Coronary artery (tissue), 2 donors: ENCODE measurements at regions not wholly inside any gene's neighbourhood (a gene's known extent, or its start where the extent isn't known, plus 50 kb on each side); places are given as distances from the start of the nearest gene placed in this dataset.
"Not testable (repeated sequence)": the region's sequence is repeated elsewhere in the genome, so short reads cannot be mapped to it uniquely, and the experiment has no call there.

Experiments
- DNase-seq: peaks from one replicate; pipeline ENCODE4 v3.0.0-alpha.2; 2017; ENCODE audit warnings: low spot score
- H3K27ac ChIP-seq, 2 donors: fragments of 200-600 bp; sonication (generic); one replicate each; pipeline ENCODE4 v1.5.1; 2016 to 2019
- H3K4me3 ChIP-seq: fragments of 200-600 bp; sonication (generic); 2 replicates; pipeline ENCODE4 v1.5.1; 2016; ENCODE audit warnings: mild to moderate bottlenecking, moderate library complexity
- CTCF ChIP-seq: fragments of 200-600 bp; sonication (generic); IDR thresholded peaks from one replicate; pipeline ENCODE4 v1.5.1; 2019; ENCODE audit warnings: antibody characterized with exemption

GRCh38 chr6:66533921-66534404 is 826.9 kb upstream of the EYS start:
- no peak for DNase-seq
- no peak for TF ChIP-seq CTCF
- Histone ChIP-seq H3K4me3 (no peak overlapping the region), H3K27ac (no peak overlapping the region)

GRCh38 chr6:66526061-66526460 is 819.0 kb upstream of the EYS start:
- no peak for TF ChIP-seq CTCF
- Histone ChIP-seq H3K27ac (no peak overlapping the region), H3K4me3 (no peak overlapping the region)
- no peak for DNase-seq

DNA sequence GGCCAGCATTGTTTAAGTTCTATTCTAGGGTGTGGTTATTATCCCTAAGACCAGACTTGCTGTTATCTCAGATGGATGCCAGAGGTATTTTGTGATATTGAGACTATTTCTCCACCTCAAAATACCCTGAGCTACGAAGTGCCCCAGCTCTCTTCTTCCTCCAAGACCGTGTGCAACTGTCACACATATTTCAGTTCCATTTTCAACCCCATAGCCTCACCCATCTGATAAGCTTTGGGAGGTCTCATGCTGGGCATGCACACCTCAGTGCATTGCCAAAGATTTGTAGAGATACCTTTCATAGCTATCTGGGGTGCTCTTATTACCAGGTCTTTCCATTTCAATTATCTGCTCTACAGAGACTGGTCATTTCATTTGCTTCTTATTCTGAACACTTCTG is 815.8 kb upstream of the EYS start:
- no peak for TF ChIP-seq CTCF
- H3K27ac ChIP-seq, result no peak overlapping the region
- H3K4me3 ChIP-seq, result no peak overlapping the region
- no peak for DNase-seq

- H3K4me3 ChIP-seq, result no peak overlapping the region
- DNase-seq, result no peak
- no peak overlapping the region for H3K27ac ChIP-seq
- TF ChIP-seq CTCF, result no peak
These were observed 809.4 kb upstream of the EYS start for GRCh38 chr6:66516377-66516776.

DNA sequence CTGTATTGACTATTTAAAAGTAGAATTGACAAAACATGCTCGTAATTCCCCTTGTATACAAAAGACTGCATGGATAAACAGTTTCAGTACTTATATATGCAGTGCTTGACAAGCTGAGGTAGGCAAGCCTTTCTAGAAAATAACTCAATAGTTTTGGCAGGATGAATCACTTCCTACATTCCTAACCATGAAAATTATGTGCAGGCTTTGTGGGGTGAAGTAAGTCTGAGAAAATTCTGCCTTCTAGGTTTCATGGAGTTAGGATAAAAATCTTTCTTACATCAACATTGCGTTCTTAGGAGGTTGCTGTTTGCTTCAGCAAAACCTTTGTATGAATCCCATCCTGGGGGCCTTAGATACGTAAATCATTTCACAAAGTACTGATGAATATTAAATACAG is 801.4 kb upstream of the EYS start:
- no peak overlapping the region for H3K4me3 ChIP-seq

GRCh38 chr6:66499851-66500250 is 792.8 kb upstream of the EYS start:
- DNase-seq, result no peak
- no peak overlapping the region for H3K27ac ChIP-seq
- no peak overlapping the region for H3K4me3 ChIP-seq
- TF ChIP-seq CTCF, result no peak

More for the DNA sequence above, 801.4 kb upstream of the EYS start:
- TF ChIP-seq CTCF, result no peak
- DNase-seq, result no peak
- no peak overlapping the region for H3K27ac ChIP-seq

DNA sequence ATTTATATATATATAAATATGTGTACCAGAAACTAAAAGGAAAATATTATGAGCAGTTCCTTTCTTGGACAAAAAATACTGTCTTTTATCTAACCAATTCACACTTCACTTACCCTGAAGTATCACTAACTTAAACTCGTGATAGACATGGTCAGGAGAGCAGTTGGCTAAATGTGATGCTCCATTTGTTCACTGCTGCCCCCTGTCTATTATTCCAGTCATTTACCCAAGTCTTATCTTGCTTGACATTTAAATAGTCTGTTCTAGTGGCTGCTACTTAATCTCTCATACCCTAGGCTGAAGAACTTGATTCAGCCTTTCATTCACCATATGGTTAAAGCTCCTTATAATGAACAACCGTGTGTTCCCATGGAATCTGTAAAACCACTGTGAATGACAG is 789.6 kb upstream of the EYS start:
- no peak overlapping the region for H3K4me3 ChIP-seq
- TF ChIP-seq CTCF, result no peak
- DNase-seq, result no peak

GRCh38 chr6:66494643-66495042 is 787.6 kb upstream of the EYS start:
- not testable (repeated sequence) for DNase-seq, H3K4me3 ChIP-seq, H3K27ac ChIP-seq

More for the DNA sequence above, 789.6 kb upstream of the EYS start:
- H3K27ac ChIP-seq, result no peak overlapping the region
